Prostate gland (tissue), 2 donors: ENCODE measurements at regions not wholly inside any gene's neighbourhood (a gene's known extent, or its start where the extent isn't known, plus 50 kb on each side); places are given as distances from the start of the nearest gene placed in this dataset.

ENCODE experiments used
- CTCF ChIP-seq, 4 experiments: fragments of 200-600 bp in 2 of 4; fragments of 450-650 bp in 2 of 4; sonication (generic) in 2 of 4; IDR thresholded peaks; 1 replicate in 3 of 4; 2 replicates in 1 of 4; pipeline ENCODE4 v1.5.1; 2016 to 2019; ENCODE audit warnings: antibody characterized with exemption in 4 of 4, mild to moderate bottlenecking in 2 of 4, moderate library complexity in 2 of 4
- POLR2A ChIP-seq: fragments of 450-650 bp; IDR thresholded peaks from one replicate; pipeline ENCODE4 v1.6.1; 2016; ENCODE audit warnings: antibody characterized with exemption, mild to moderate bottlenecking
- POLR2AphosphoS5 ChIP-seq: sonication (generic); formaldehyde crosslinking; IDR thresholded peaks from one replicate; pipeline ENCODE4 v1.6.1; 2017; ENCODE audit warnings: antibody characterized with exemption

DNA sequence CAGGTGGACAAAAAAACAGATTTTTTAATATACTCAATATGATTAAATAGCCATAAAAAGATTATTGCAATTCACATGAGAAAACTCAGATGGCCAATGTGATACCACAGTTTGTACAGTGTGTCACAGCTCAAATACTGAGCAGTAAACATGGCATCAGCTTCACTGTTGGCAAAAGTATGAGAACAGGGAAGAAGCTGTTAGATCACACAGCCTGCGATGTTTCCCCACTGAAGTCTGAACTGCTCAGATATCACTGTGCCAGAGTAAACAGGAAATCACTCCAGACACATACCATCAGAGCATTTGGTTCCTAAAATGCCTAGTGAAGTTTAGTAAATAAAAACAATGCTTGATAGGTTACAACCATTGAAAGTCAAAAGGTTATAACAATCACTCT is 347.8 kb downstream of the ETV1 start:
- TF ChIP-seq POLR2A, result no peak
- no peak for TF ChIP-seq CTCF (IDR thresholded peaks at IDR 0.05)
- peak; percentile 47 for TF ChIP-seq POLR2AphosphoS5
